ENCODE measurements at regions not wholly inside any gene's neighbourhood (a gene's known extent, or its start where the extent isn't known, plus 50 kb on each side); places are given as distances from the start of the nearest gene placed in this dataset.

DNA sequence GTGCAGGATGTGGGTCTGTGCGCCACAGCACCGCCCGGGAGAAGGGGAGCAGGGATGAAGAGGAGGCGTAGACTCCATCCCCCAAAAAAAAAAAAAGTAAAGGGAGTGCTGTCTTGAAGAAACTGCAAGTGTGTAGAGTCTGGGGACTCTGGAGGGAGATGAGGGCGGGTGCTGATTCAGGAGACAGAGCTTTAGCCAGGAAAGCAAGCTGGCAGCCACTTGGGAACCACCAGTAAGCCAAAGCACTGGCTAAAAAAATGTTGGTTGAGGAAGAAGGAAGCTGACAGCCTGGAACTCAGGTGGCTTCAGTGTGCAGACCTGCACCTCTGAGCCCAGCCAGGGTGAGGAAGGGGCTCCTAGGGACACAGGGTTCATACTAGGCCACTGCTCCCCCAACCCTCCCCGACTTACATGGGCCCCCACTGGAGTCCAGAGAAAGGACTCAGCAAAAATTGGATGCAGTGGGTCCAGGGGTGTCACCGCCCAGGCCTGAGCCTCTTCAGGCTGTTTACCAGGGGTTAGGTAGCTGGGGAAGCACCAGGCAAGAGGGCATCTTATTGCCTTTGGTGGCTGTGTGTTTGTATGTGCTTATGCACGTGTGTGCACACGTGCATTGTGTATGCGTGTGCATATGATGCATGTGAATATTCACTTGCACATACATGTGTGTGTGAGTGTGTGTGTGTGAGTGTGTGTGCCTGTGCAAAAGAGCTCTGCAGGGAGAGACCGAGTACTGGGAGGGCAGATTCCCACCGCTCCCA is 153.5 kb upstream of the MLN start:
- H3K4me3 ChIP-seq: no peak overlapping the region
- H3K9ac ChIP-seq (ENCODE audit: control insufficient read depth, insufficient read depth, low read length): no peak overlapping the region
- DNase-seq (ENCODE audit: low read depth, low spot score): no peak
- H3K4me1 ChIP-seq (ENCODE audit: control insufficient read depth, insufficient read depth, low read length): no peaks in the 10 kb centered on the region
- H3K79me2 ChIP-seq (ENCODE audit: control insufficient read depth, insufficient read depth, low read length): no peaks in the 10 kb centered on the region
- H3K9me3 ChIP-seq (replicated peaks; ENCODE audit: control insufficient read depth, insufficient read depth, low read length): no peaks in the 10 kb centered on the region
- no TSS peak for BruUV-seq (replicated peaks)
- H3K4me2 ChIP-seq (ENCODE audit: control insufficient read depth, insufficient read depth): no peak overlapping the region
- CTCF ChIA-PET: interaction anchor here (0.6 kb wide), 1 partner anchor 229 kb away, joined by 3 read pairs; no protein-coding TSS in a partner anchor
- no peak for ATAC-seq
- no peak overlapping the region for H2AFZ ChIP-seq (ENCODE audit: control insufficient read depth, low read depth, low read length)
- POLR2A ChIA-PET: no interaction called here
- SMC1A ChIA-PET (ENCODE audit: uncharacterized antibody, unreplicated experiment): no interaction called here
- no peaks in the 10 kb centered on the region; the same call in 1 of the 2 replicates for H4K20me1 ChIP-seq (ENCODE audit: control insufficient read depth, insufficient read depth)
- FAIRE-seq: no peak
- intact Hi-C loops (cut with micrococcal nuclease; ENCODE audit: unreplicated experiment): no loop called here
- peaks cover 0 to 1% of the 10 kb centered on the region in 2 experiments; a peak in 2 of 4 replicates for H3K27me3 ChIP-seq (replicated peaks in 1 of 2; ENCODE audit: control insufficient read depth in 2 of 2, insufficient read depth in 2 of 2, low read length in 1 of 2)
- no peak overlapping the region for H3K27ac ChIP-seq (ENCODE audit: control insufficient read depth, insufficient read depth)
- in situ Hi-C loops (cut with MboI): no loop called here
- RAD21 ChIA-PET (ENCODE audit: unreplicated experiment): no interaction called here
- no peaks in the 10 kb centered on the region for H3K36me3 ChIP-seq (ENCODE audit: control insufficient read depth in 2 of 2, insufficient read depth in 2 of 2, low read length in 1 of 2)
- WGBS (ENCODE audit: insufficient coverage, insufficient replicate concordance, low lambda C conversion rate, missing lambda C conversion rate): 24% methylated on average over 12 of the region's 12 CpGs
- TF ChIP-seq CREB1 (IDR thresholded peaks at IDR 0.05; ENCODE audit: low read depth) (no peak), ZNF207 (IDR thresholded peaks at IDR 0.05; ENCODE audit: borderline replicate concordance) (no peak), MXI1 (IDR thresholded peaks at IDR 0.05; ENCODE audit: low read depth, low read length) (no peak), ATF7 (IDR thresholded peaks at IDR 0.05; ENCODE audit: low read depth) (no peak), SMAD1 (IDR thresholded peaks at IDR 0.05; ENCODE audit: low read depth, partially characterized antibody) (no peak), ZNF274 (IDR thresholded peaks at IDR 0.05; ENCODE audit: insufficient read depth, insufficient read length) (no peak), ESRRA (IDR thresholded peaks at IDR 0.05; ENCODE audit: low read length) (no peak), JUND (IDR thresholded peaks at IDR 0.05; ENCODE audit: low read depth, low read length) (no peak)
- TF ChIP-seq, protein P1, sequence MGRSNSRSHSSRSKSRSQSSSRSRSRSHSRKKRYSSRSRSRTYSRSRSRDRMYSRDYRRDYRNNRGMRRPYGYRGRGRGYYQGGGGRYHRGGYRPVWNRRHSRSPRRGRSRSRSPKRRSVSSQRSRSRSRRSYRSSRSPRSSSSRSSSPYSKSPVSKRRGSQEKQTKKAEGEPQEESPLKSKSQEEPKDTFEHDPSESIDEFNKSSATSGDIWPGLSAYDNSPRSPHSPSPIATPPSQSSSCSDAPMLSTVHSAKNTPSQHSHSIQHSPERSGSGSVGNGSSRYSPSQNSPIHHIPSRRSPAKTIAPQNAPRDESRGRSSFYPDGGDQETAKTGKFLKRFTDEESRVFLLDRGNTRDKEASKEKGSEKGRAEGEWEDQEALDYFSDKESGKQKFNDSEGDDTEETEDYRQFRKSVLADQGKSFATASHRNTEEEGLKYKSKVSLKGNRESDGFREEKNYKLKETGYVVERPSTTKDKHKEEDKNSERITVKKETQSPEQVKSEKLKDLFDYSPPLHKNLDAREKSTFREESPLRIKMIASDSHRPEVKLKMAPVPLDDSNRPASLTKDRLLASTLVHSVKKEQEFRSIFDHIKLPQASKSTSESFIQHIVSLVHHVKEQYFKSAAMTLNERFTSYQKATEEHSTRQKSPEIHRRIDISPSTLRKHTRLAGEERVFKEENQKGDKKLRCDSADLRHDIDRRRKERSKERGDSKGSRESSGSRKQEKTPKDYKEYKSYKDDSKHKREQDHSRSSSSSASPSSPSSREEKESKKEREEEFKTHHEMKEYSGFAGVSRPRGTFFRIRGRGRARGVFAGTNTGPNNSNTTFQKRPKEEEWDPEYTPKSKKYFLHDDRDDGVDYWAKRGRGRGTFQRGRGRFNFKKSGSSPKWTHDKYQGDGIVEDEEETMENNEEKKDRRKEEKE (IDR thresholded peaks at IDR 0.05): no peak
- TF ChIP-seq, protein P2, sequence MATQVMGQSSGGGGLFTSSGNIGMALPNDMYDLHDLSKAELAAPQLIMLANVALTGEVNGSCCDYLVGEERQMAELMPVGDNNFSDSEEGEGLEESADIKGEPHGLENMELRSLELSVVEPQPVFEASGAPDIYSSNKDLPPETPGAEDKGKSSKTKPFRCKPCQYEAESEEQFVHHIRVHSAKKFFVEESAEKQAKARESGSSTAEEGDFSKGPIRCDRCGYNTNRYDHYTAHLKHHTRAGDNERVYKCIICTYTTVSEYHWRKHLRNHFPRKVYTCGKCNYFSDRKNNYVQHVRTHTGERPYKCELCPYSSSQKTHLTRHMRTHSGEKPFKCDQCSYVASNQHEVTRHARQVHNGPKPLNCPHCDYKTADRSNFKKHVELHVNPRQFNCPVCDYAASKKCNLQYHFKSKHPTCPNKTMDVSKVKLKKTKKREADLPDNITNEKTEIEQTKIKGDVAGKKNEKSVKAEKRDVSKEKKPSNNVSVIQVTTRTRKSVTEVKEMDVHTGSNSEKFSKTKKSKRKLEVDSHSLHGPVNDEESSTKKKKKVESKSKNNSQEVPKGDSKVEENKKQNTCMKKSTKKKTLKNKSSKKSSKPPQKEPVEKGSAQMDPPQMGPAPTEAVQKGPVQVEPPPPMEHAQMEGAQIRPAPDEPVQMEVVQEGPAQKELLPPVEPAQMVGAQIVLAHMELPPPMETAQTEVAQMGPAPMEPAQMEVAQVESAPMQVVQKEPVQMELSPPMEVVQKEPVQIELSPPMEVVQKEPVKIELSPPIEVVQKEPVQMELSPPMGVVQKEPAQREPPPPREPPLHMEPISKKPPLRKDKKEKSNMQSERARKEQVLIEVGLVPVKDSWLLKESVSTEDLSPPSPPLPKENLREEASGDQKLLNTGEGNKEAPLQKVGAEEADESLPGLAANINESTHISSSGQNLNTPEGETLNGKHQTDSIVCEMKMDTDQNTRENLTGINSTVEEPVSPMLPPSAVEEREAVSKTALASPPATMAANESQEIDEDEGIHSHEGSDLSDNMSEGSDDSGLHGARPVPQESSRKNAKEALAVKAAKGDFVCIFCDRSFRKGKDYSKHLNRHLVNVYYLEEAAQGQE (IDR thresholded peaks at IDR 0.05; ENCODE audit: low read depth, low read length): no peak
- TF ChIP-seq, protein P3, sequence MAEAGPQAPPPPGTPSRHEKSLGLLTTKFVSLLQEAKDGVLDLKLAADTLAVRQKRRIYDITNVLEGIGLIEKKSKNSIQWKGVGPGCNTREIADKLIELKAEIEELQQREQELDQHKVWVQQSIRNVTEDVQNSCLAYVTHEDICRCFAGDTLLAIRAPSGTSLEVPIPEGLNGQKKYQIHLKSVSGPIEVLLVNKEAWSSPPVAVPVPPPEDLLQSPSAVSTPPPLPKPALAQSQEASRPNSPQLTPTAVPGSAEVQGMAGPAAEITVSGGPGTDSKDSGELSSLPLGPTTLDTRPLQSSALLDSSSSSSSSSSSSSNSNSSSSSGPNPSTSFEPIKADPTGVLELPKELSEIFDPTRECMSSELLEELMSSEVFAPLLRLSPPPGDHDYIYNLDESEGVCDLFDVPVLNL (IDR thresholded peaks at IDR 0.05; ENCODE audit: low read depth, low read length): no peak
- TF ChIP-seq, protein P4, sequence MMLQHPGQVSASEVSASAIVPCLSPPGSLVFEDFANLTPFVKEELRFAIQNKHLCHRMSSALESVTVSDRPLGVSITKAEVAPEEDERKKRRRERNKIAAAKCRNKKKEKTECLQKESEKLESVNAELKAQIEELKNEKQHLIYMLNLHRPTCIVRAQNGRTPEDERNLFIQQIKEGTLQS (IDR thresholded peaks at IDR 0.05; ENCODE audit: borderline replicate concordance, extremely low read depth, low read depth, low read length): no peak
